GM21825 (cell line): ENCODE measurements at regions not wholly inside any gene's neighbourhood (a gene's known extent, or its start where the extent isn't known, plus 50 kb on each side); places are given as distances from the start of the nearest gene placed in this dataset.

Experiments
- ATAC-seq: cut with Tn5 transposase; IDR thresholded peaks from one replicate; pipeline ENCODE4 v1.9.1; 2021; ENCODE audit warnings: mild to moderate bottlenecking, moderate library complexity; ENCODE audit not compliant: unreplicated experiment

- no peak for ATAC-seq
Measured at GRCh38 chr12:107396991-107397390, 288.6 kb upstream of the PWP1 start.

- ATAC-seq = no peak
Measured at GRCh38 chr12:107397890-107398500, 287.6 kb upstream of the PWP1 start.

GRCh38 chr12:107399046-107399445 is 286.6 kb upstream of the PWP1 start:
- no peak for ATAC-seq

- ATAC-seq = no peak
Measured at GRCh38 chr12:107400686-107401447, 284.7 kb upstream of the PWP1 start.

- ATAC-seq = no peak
Measured at GRCh38 chr12:107402041-107403022, 283.3 kb upstream of the PWP1 start.

- ATAC-seq = no peak
Measured at GRCh38 chr12:107404981-107405380, 280.6 kb upstream of the PWP1 start.

- ATAC-seq = no peak
Measured at GRCh38 chr12:107405436-107405835, 280.2 kb upstream of the PWP1 start.

- no peak for ATAC-seq
Measured at GRCh38 chr12:107406932-107407331, 278.7 kb upstream of the PWP1 start.

GRCh38 chr12:107411792-107412535 is 273.6 kb upstream of the PWP1 start:
- no peak for ATAC-seq

- no peak for ATAC-seq
Measured at GRCh38 chr12:107415071-107415470, 270.5 kb upstream of the PWP1 start.

GRCh38 chr12:107415834-107416233 is 269.8 kb upstream of the PWP1 start:
- no peak for ATAC-seq

- no peak for ATAC-seq
Measured at GRCh38 chr12:107417004-107417403, 268.6 kb upstream of the PWP1 start.

GRCh38 chr12:107418981-107419380 is 266.6 kb upstream of the PWP1 start:
- ATAC-seq = no peak

GRCh38 chr12:107423531-107423930 is 262.1 kb upstream of the PWP1 start:
- ATAC-seq = no peak

GRCh38 chr12:107429006-107429705 is 256.4 kb upstream of the PWP1 start:
- ATAC-seq = no peak

GRCh38 chr12:107431942-107432341 is 253.7 kb upstream of the PWP1 start:
- no peak for ATAC-seq

- ATAC-seq = no peak
Measured at GRCh38 chr12:107435072-107435471, 250.5 kb upstream of the PWP1 start.

GRCh38 chr12:107435520-107435919 is 250.1 kb upstream of the PWP1 start:
- ATAC-seq = no peak

- ATAC-seq = no peak
Measured at GRCh38 chr12:107436376-107436775, 249.2 kb upstream of the PWP1 start.

- no peak for ATAC-seq
Measured at GRCh38 chr12:107436836-107437235, 248.8 kb upstream of the PWP1 start.
